OCI-LY3 (cell line): ENCODE measurements at regions not wholly inside any gene's neighbourhood (a gene's known extent, or its start where the extent isn't known, plus 50 kb on each side); places are given as distances from the start of the nearest gene placed in this dataset.

Experiments used
- H2AFZ ChIP-seq: fragments of 200-600, 300-600 bp; shearing (Covaris generic); 2 replicates; pipeline ENCODE4 v1.6.0; 2014; ENCODE audit warnings: antibody characterized with exemption, low read depth, low read length
- H3K27ac ChIP-seq: fragments of 200-600, 300-600 bp; sonication (generic); 2 replicates; pipeline ENCODE4 v1.5.1; 2014; ENCODE audit warnings: mild to moderate bottlenecking, low read length, moderate library complexity, mixed read lengths
- H3K27me3 ChIP-seq: fragments of 200-600, 300-600 bp; sonication (generic); 2 replicates; pipeline ENCODE4 v1.6.1; 2014; ENCODE audit warnings: low read depth, low read length, mixed read lengths
- H3K36me3 ChIP-seq: fragments of 200-600, 300-600 bp; sonication (generic); replicated peaks from 2 replicates; pipeline ENCODE3; 2014; ENCODE audit warnings: low read depth, low read length, mixed read lengths
- H3K4me1 ChIP-seq: fragments of 300-600, 200-600 bp; sonication (generic); 2 replicates; pipeline ENCODE4 v1.6.1; 2014; ENCODE audit warnings: low read length, mixed read lengths
- H3K4me2 ChIP-seq: fragments of 200-600, 300-600 bp; sonication (generic); 2 replicates; pipeline ENCODE4 v1.6.1; 2014; ENCODE audit warnings: low read length, mixed read lengths
- H3K4me3 ChIP-seq: fragments of 300-600, 200-600 bp; sonication (generic); 2 replicates; pipeline ENCODE4 v1.5.1; 2014; ENCODE audit warnings: antibody characterized with exemption, mild to moderate bottlenecking, low read length, moderate library complexity
- H3K79me2 ChIP-seq: fragments of 300-600, 200-600 bp; shearing (Covaris generic); 2 replicates; pipeline ENCODE4 v1.6.1; 2014; ENCODE audit warnings: mild to moderate bottlenecking, low read length, mixed read lengths
- H3K9ac ChIP-seq: fragments of 300-600, 200-600 bp; shearing (Covaris generic); 2 replicates; pipeline ENCODE4 v1.6.0; 2014; ENCODE audit warnings: mild to moderate bottlenecking, low read length, moderate library complexity
- H3K9me3 ChIP-seq: fragments of 200-600, 300-600 bp; shearing (Covaris generic); 2 replicates; pipeline ENCODE4 v1.6.1; 2014; ENCODE audit warnings: low read length, mixed read lengths; ENCODE audit not compliant: insufficient read depth
- H4K20me1 ChIP-seq: fragments of 200-600, 300-600 bp; sonication (generic); 2 replicates; pipeline ENCODE4 v1.6.1; 2016; ENCODE audit warnings: low read length, mixed read lengths; ENCODE audit not compliant: insufficient read depth
- CTCF ChIP-seq: fragments of 200-600, 300-600 bp; sonication (generic); IDR thresholded peaks from 2 replicates; pipeline ENCODE4 v1.5.1; 2014; ENCODE audit warnings: antibody characterized with exemption, low read length, low read depth
- EZH2phosphoT487 ChIP-seq: fragments of 200-600 bp; shearing (Covaris generic); IDR thresholded peaks from 2 replicates; pipeline ENCODE4 v1.6.1; 2018; ENCODE audit warnings: antibody characterized with exemption, mixed run types, low read depth

GRCh38 chr4:13966231-13967195 is 339.0 kb upstream of the BOD1L1 start:
- Histone ChIP-seq H3K79me2 (no peaks in the 10 kb centered on the region), H3K27me3 (no peaks in the 10 kb centered on the region), H3K4me2 (no peak overlapping the region), H3K27ac (no peak overlapping the region), H3K9me3 (no peaks in the 10 kb centered on the region), H3K9ac (no peak overlapping the region), H3K4me3 (no peak overlapping the region), H3K36me3 (no peaks in the 10 kb centered on the region), H3K4me1 (no peaks in the 10 kb centered on the region), H4K20me1 (no peaks in the 10 kb centered on the region), H2AFZ (no peak overlapping the region)
- no peak for TF ChIP-seq EZH2phosphoT487
- no peak for TF ChIP-seq CTCF

DNA sequence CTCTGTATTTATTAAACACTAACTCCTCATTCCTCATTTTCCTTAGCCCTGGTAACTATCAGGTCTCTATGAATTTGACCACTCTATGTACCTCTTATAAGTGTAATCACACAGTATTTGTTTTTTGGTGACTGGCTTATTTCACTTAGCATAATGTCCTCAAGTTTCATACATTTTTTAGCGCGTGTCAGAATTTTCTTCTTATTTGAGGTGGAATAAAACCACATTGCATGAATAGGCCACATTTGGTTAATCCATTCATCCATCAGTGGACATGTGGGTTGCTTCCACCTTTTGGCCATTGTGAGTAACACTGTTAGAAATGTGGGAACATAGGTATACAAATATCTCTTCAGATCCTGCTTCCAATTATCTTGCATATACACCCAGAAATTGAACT is 341.2 kb upstream of the BOD1L1 start:
- Histone ChIP-seq H3K4me1 (no peaks in the 10 kb centered on the region), H3K36me3 (no peaks in the 10 kb centered on the region), H3K79me2 (no peaks in the 10 kb centered on the region), H3K27me3 (no peaks in the 10 kb centered on the region), H3K9ac (no peak overlapping the region), H3K9me3 (no peaks in the 10 kb centered on the region), H3K4me3 (no peak overlapping the region), H2AFZ (no peak overlapping the region), H3K27ac (no peak overlapping the region), H3K4me2 (no peak overlapping the region), H4K20me1 (no peaks in the 10 kb centered on the region)
- TF ChIP-seq EZH2phosphoT487 (no peak), CTCF (no peak)

GRCh38 chr4:13970349-13970748 is 342.8 kb upstream of the BOD1L1 start:
- no peaks in the 10 kb centered on the region for H3K79me2 ChIP-seq
- no peak overlapping the region for H2AFZ ChIP-seq
- H3K27ac ChIP-seq, result no peak overlapping the region
- no peaks in the 10 kb centered on the region for H3K9me3 ChIP-seq
- H3K36me3 ChIP-seq, result no peaks in the 10 kb centered on the region
- H3K4me1 ChIP-seq, result no peaks in the 10 kb centered on the region
- H3K9ac ChIP-seq, result no peak overlapping the region
- TF ChIP-seq EZH2phosphoT487, result no peak
- no peak for TF ChIP-seq CTCF
- no peak overlapping the region for H3K4me2 ChIP-seq
- no peak overlapping the region for H3K4me3 ChIP-seq
- H3K27me3 ChIP-seq, result no peaks in the 10 kb centered on the region
- H4K20me1 ChIP-seq, result no peaks in the 10 kb centered on the region

DNA sequence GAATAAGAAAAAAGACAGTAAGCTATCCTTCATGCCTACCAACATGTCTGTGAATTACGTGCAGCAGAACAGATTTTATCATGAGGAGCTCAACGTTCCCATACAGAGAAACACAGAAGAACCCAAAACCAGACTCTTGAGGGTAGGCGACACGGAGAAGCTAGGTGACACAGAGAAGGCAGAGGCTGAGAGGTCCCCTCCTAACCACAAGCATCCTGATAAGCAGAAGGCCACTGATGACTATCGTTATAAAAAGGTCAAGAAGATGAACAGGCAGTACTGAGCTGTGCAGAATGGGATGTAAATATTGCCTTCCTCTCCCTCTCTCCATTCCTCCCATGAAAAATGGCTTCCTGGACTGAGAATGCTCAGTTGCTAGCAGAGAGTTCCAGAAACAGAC is 350.2 kb upstream of the BOD1L1 start:
- no peak overlapping the region for H3K4me2 ChIP-seq
- H3K79me2 ChIP-seq, result no peaks in the 10 kb centered on the region
- H3K36me3 ChIP-seq, result no peaks in the 10 kb centered on the region
- no peaks in the 10 kb centered on the region for H3K27me3 ChIP-seq
- no peak overlapping the region for H3K4me3 ChIP-seq
- H3K9ac ChIP-seq, result no peak overlapping the region
- H3K27ac ChIP-seq, result no peak overlapping the region
- peaks cover 3% of the 10 kb centered on the region for H3K4me1 ChIP-seq
- H4K20me1 ChIP-seq, result no peaks in the 10 kb centered on the region
- TF ChIP-seq CTCF, result no peak
- TF ChIP-seq EZH2phosphoT487, result no peak
- H2AFZ ChIP-seq, result no peak overlapping the region
- H3K9me3 ChIP-seq, result no peaks in the 10 kb centered on the region
